Omental fat pad (tissue), 3 donors: ENCODE measurements at regions not wholly inside any gene's neighbourhood (a gene's known extent, or its start where the extent isn't known, plus 50 kb on each side); places are given as distances from the start of the nearest gene placed in this dataset.

ENCODE experiments used
- ATAC-seq: fragments of 150-250 bp; one replicate; pipeline ENCODE4 v1.9.1; 2016; ENCODE audit warnings: mild to moderate bottlenecking, moderate library complexity; ENCODE audit not compliant: low FRiP score
- DNase-seq: peaks from one replicate; pipeline ENCODE4 v3.0.0-alpha.2; 2019; ENCODE audit warnings: low spot score
- CTCF ChIP-seq, 3 donors: fragments of 450-650 bp; IDR thresholded peaks; one replicate each; pipeline ENCODE4 v1.5.1; 2016 to 2017; ENCODE audit warnings: antibody characterized with exemption in 3 of 3, mild to moderate bottlenecking in 3 of 3, moderate library complexity in 2 of 3

- TF ChIP-seq CTCF (IDR thresholded peaks at IDR 0.05): no peak
- ATAC-seq (no peak), DNase-seq (no peak)
These were observed 481.4 kb downstream of the CMPK2 start for GRCh38 chr2:6384341-6384740.

- no peak for DNase-seq
- ATAC-seq: no peak
- no peak for TF ChIP-seq CTCF (IDR thresholded peaks at IDR 0.05)
These were observed 473.4 kb downstream of the CMPK2 start for GRCh38 chr2:6392354-6392753.

- ATAC-seq: no peak
- no peak for TF ChIP-seq CTCF (IDR thresholded peaks at IDR 0.05)
- no peak for DNase-seq
These were observed 472.7 kb downstream of the CMPK2 start for GRCh38 chr2:6392966-6393365.

- ATAC-seq (no peak), DNase-seq (no peak)
- TF ChIP-seq CTCF (IDR thresholded peaks at IDR 0.05): no peak
These were observed 471.9 kb downstream of the CMPK2 start for GRCh38 chr2:6393819-6394218.

- DNase-seq: no peak
- TF ChIP-seq CTCF (IDR thresholded peaks at IDR 0.05): no peak
These were observed 471.4 kb downstream of the CMPK2 start for GRCh38 chr2:6394276-6394675.

GRCh38 chr2:6398421-6398820 lies 467.3 kb downstream of the CMPK2 start:
- no peak for ATAC-seq
- no peak for TF ChIP-seq CTCF (IDR thresholded peaks at IDR 0.05)
- no peak for DNase-seq

More at GRCh38 chr2:6394276-6394675, 471.4 kb downstream of the CMPK2 start:
- no peak for ATAC-seq

GRCh38 chr2:6401301-6401700 lies 464.4 kb downstream of the CMPK2 start:
- no peak for DNase-seq
- TF ChIP-seq CTCF (IDR thresholded peaks at IDR 0.05): no peak
- ATAC-seq: no peak
